GM13977 (cell line): ENCODE measurements at regions not wholly inside any gene's neighbourhood (a gene's known extent, or its start where the extent isn't known, plus 50 kb on each side); places are given as distances from the start of the nearest gene placed in this dataset.
"Not testable (repeated sequence)": the region's sequence is repeated elsewhere in the genome, so short reads cannot be mapped to it uniquely, and the experiment has no call there.

ENCODE experiments used
- DNase-seq: peaks from one replicate; pipeline ENCODE4 v3.0.0; 2012; ENCODE audit warnings: low spot score
- CTCF ChIP-seq: IDR thresholded peaks from 2 replicates; pipeline ENCODE4 v1.5.1; 2012; ENCODE audit warnings: mild to moderate bottlenecking, control low read depth; ENCODE audit not compliant: insufficient read depth; ENCODE audit errors: extremely low read depth, missing control alignments
- in situ Hi-C: fragments of 300-500 bp; cut with MboI; formaldehyde crosslinking; loops from one replicate; pipeline ENCODE4 v1.12.0; 2022; ENCODE audit warnings: low sequenced_read_pairs, low pct_unique_long_range_greater_than_20kb, mixed read lengths, inconsistent platforms; ENCODE audit not compliant: unreplicated experiment

GRCh38 chr5:130424341-130424740, 520.1 kb downstream of the CHSY3 start:
- DNase-seq = no peak
- TF ChIP-seq CTCF = no peak
- in situ Hi-C loops = no loop called here

GRCh38 chr5:130402906-130403305, 498.6 kb downstream of the CHSY3 start:
- in situ Hi-C loops = no loop called here
- DNase-seq = no peak
- TF ChIP-seq CTCF = no peak

GRCh38 chr5:130400091-130400490, 495.8 kb downstream of the CHSY3 start:
- in situ Hi-C loops = no loop called here
- no peak for TF ChIP-seq CTCF
- no peak for DNase-seq

GRCh38 chr5:130398825-130399224, 494.6 kb downstream of the CHSY3 start:
- no peak for DNase-seq
- in situ Hi-C loops = no loop called here
- TF ChIP-seq CTCF = no peak

- in situ Hi-C loops, DNase-seq: not testable (repeated sequence)
These were observed 493.5 kb downstream of the CHSY3 start for GRCh38 chr5:130397727-130398126.

- no peak for DNase-seq
- TF ChIP-seq CTCF = no peak
- in situ Hi-C loops = no loop called here
These were observed 492.9 kb downstream of the CHSY3 start for GRCh38 chr5:130397132-130397531.

- DNase-seq, in situ Hi-C loops: not testable (repeated sequence)
These were observed 487.5 kb downstream of the CHSY3 start for GRCh38 chr5:130391727-130392264.

- no peak for DNase-seq
- in situ Hi-C loops = no loop called here
- TF ChIP-seq CTCF = no peak
These were observed 481.9 kb downstream of the CHSY3 start for GRCh38 chr5:130386155-130386554.
